ENCODE measurements at regions not wholly inside any gene's neighbourhood (a gene's known extent, or its start where the extent isn't known, plus 50 kb on each side); places are given as distances from the start of the nearest gene placed in this dataset.

DNA sequence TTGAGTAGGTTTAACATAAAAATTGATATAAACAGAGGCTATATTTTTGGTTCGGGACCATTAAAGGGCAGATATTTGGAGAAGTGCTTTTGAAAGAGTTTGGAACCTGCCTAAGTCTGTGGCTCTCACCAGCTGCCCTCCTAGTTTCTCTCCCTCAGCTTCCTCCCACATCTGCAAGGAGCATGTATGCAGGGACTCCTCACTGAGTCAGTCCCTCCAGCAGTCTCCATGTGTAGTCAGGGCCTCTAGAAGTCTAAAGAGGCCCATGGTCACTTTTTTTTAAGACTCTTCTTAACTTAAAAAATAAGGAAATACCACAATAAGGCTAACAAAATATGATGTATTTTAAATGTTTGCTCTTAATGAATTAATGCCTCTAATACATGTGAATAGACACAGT is 220.0 kb upstream of the TANK start:
- DNase-seq (ENCODE audit: low read depth), result peak; percentile 62
- TF ChIP-seq CTCF (conservative IDR thresholded peaks at IDR 0.05; ENCODE audit: low read length), result no peak
- H3K4me3 ChIP-seq (ENCODE audit: low read length), result no peak overlapping the region

DNA sequence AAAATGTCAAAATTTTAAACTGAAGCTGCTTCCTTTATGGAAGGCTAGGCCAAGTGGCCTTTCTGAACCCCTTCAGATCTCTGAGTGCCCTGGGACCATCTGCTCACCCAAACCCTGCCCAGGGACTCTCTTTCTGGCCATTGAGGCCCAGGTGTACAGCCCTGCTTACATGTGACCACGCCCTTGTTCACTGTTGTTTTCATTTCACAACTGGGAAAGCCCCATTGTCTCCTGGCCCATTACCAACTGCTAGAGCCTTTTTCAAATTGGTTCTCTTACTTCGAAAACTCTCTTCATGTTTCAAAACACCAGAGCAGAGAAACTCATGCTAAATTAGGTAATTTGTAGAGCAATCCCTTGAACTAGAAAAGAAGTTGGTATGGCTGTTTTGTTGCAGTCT is 219.5 kb upstream of the TANK start:
- peak; percentile 45 for DNase-seq (ENCODE audit: low read depth)
- H3K4me3 ChIP-seq (ENCODE audit: low read length), result no peak overlapping the region
- no peak for TF ChIP-seq CTCF (conservative IDR thresholded peaks at IDR 0.05; ENCODE audit: low read length)

GRCh38 chr2:160941290-160941846 is 218.9 kb upstream of the TANK start:
- DNase-seq (ENCODE audit: low read depth), result no peak
- H3K4me3 ChIP-seq (ENCODE audit: low read length), result no peak overlapping the region
- no peak for TF ChIP-seq CTCF (conservative IDR thresholded peaks at IDR 0.05; ENCODE audit: low read length)

DNA sequence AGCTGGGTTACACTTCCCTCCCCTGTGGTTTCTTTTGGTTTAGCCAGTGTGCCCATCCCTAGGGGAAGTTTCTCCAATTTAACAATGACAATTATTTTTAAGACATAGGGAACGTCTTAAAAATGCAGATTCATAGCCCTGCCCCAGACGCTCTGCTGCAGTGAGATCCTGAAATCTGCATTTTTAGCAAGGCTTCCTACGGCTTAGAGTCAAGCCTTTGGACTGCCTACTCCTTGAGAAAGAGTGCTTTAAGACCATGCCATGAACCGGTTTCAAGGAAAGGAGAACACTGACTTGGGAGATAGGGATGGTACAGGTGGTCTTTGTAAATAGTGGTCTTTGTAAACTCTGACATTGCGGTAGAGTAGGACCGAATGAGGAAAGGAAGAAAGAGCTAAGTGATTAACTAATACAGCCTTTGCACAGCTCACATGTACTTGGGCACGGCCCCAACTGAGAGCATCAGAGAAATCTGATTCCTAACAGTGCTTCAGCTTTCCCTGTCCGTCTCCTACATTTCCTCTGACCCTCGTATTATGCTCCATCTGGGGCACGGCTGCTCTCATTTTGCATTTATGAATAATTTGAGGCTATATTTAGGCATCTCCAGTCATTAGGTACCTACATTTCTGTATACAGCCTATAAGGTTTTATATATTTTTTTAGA is 217.6 kb upstream of the TANK start:
- no peak overlapping the region for H3K4me3 ChIP-seq (ENCODE audit: low read length)
- TF ChIP-seq CTCF (conservative IDR thresholded peaks at IDR 0.05; ENCODE audit: low read length), result no peak
- no peak for DNase-seq (ENCODE audit: low read depth)

- H3K4me3 ChIP-seq (ENCODE audit: low read length), result no peak overlapping the region
- TF ChIP-seq CTCF (conservative IDR thresholded peaks at IDR 0.05; ENCODE audit: low read length), result no peak
- no peak for DNase-seq (ENCODE audit: low read depth)
These were observed 216.8 kb upstream of the TANK start for GRCh38 chr2:160943414-160943813.

- DNase-seq (ENCODE audit: low read depth), result peak; percentile 75
- H3K4me3 ChIP-seq (ENCODE audit: low read length), result peak overlapping the region; percentile 38
- no peak for TF ChIP-seq CTCF (conservative IDR thresholded peaks at IDR 0.05; ENCODE audit: low read length)
These were observed 207.6 kb upstream of the TANK start for GRCh38 chr2:160952464-160953254.

- TF ChIP-seq CTCF (conservative IDR thresholded peaks at IDR 0.05; ENCODE audit: low read length), result no peak
These were observed 204.7 kb upstream of the TANK start for GRCh38 chr2:160955578-160955977.

More at GRCh38 chr2:160955578-160955977, 204.7 kb upstream of the TANK start:
- H3K4me3 ChIP-seq (ENCODE audit: low read length), result no peak overlapping the region
- no peak for DNase-seq (ENCODE audit: low read depth)
